ENCODE measurements at regions not wholly inside any gene's neighbourhood (a gene's known extent, or its start where the extent isn't known, plus 50 kb on each side); places are given as distances from the start of the nearest gene placed in this dataset.

GRCh38 chr21:26655460-26655859 is 82.4 kb upstream of the CYYR1 start:
- FAIRE-seq (no peak), DNase-seq (no peak)
- Histone ChIP-seq H3K27ac (ENCODE audit: low read depth in 2 of 2, low read length in 2 of 2) (no peak overlapping the region), H3K36me3 (ENCODE audit: control insufficient read depth in 2 of 3, insufficient read depth in 3 of 3, low read length in 3 of 3) (no peaks in the 10 kb centered on the region), H3K9me3 (ENCODE audit: control insufficient read depth in 2 of 3, insufficient read depth in 1 of 3, low read length in 3 of 3) (peaks cover 0 to 10% (median 0%) of the 10 kb centered on the region in 3 donors), H3K4me3 (ENCODE audit: low read length in 3 of 3) (no peak overlapping the region), H3K27me3 (ENCODE audit: control insufficient read depth, insufficient read depth, low read length) (no peaks in the 10 kb centered on the region), H3K4me1 (ENCODE audit: control insufficient read depth in 2 of 3, insufficient read depth in 2 of 3, low read depth in 1 of 3, low read length in 3 of 3) (no peaks in the 10 kb centered on the region), H3K9ac (ENCODE audit: low read length in 3 of 3) (no peak overlapping the region)
- no peak for TF ChIP-seq CTCF (IDR thresholded peaks at IDR 0.05; ENCODE audit: borderline replicate concordance, extremely low read depth, insufficient read depth)
- intact Hi-C loops (cut with DNase I) = no loop called here

GRCh38 chr21:26653430-26653829 is 80.3 kb upstream of the CYYR1 start:
- no peak for DNase-seq

DNA sequence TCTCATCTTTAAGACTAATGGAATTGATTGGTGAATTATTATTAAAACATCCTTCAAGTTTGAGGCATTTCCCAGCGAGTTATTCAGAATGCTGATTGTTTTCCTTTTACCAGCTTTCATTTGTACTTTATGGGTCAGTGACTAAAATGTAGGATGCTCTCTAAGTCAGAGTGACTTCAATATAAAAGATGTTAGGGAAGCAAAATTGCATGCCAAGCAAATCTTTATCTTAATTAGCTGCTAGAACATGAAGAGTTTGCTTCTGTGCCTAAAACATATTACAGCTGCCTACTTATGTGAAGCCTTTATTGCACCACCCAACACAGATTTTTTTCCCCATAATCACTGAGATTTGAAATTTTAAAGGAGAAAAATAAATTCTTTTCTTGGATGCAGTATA is 79.8 kb upstream of the CYYR1 start:
- no peak for FAIRE-seq
- Histone ChIP-seq H3K9ac (ENCODE audit: low read length in 3 of 3) (no peak overlapping the region), H3K27ac (ENCODE audit: low read depth in 2 of 2, low read length in 2 of 2) (no peak overlapping the region), H3K36me3 (ENCODE audit: control insufficient read depth in 2 of 3, insufficient read depth in 3 of 3, low read length in 3 of 3) (no peaks in the 10 kb centered on the region), H3K9me3 (ENCODE audit: control insufficient read depth in 2 of 3, insufficient read depth in 1 of 3, low read length in 3 of 3) (no peaks in the 10 kb centered on the region), H3K27me3 (ENCODE audit: control insufficient read depth, insufficient read depth, low read length) (no peaks in the 10 kb centered on the region), H3K4me3 (ENCODE audit: low read length in 3 of 3) (no peak overlapping the region), H3K4me1 (ENCODE audit: control insufficient read depth in 2 of 3, insufficient read depth in 2 of 3, low read depth in 1 of 3, low read length in 3 of 3) (no peaks in the 10 kb centered on the region)
- TF ChIP-seq CTCF (IDR thresholded peaks at IDR 0.05; ENCODE audit: borderline replicate concordance, extremely low read depth, insufficient read depth) = no peak
- intact Hi-C loops (cut with DNase I) = no loop called here
- DNase-seq = peak in 1 of 5 donors; percentile 2

More at GRCh38 chr21:26653430-26653829, 80.3 kb upstream of the CYYR1 start:
- Histone ChIP-seq H3K36me3 (ENCODE audit: control insufficient read depth in 2 of 3, insufficient read depth in 3 of 3, low read length in 3 of 3) (no peaks in the 10 kb centered on the region), H3K9me3 (ENCODE audit: control insufficient read depth in 2 of 3, insufficient read depth in 1 of 3, low read length in 3 of 3) (no peaks in the 10 kb centered on the region), H3K27me3 (ENCODE audit: control insufficient read depth, insufficient read depth, low read length) (no peaks in the 10 kb centered on the region), H3K4me1 (ENCODE audit: control insufficient read depth in 2 of 3, insufficient read depth in 2 of 3, low read depth in 1 of 3, low read length in 3 of 3) (no peaks in the 10 kb centered on the region), H3K9ac (ENCODE audit: low read length in 3 of 3) (no peak overlapping the region), H3K4me3 (ENCODE audit: low read length in 3 of 3) (no peak overlapping the region), H3K27ac (ENCODE audit: low read depth in 2 of 2, low read length in 2 of 2) (no peak overlapping the region)
- intact Hi-C loops (cut with DNase I) = no loop called here
- FAIRE-seq = no peak
- TF ChIP-seq CTCF (IDR thresholded peaks at IDR 0.05; ENCODE audit: borderline replicate concordance, extremely low read depth, insufficient read depth) = no peak

DNA sequence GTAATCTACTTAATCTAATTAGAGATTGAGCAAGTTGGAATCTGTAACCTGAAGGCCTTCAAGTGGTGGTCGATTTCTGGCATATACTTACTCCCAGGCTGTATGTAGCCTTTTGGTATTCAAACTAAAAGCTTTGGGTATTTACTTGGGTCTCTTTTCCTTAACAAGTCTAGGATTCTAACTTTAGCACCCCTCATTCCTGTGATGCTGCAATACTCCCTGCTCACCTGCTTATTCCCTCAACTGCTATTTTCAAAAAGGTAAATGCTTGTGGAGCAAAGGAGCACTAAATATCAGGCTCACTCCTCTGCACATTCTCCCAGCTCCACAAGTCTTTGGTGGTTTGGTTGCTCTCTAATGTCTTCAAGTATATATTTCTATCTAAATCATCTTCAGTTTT is 68.0 kb upstream of the CYYR1 start:
- no peaks in the 10 kb centered on the region for H3K9me3 ChIP-seq (ENCODE audit: control insufficient read depth in 2 of 3, insufficient read depth in 1 of 3, low read length in 3 of 3)
- intact Hi-C loops (cut with DNase I) = no loop called here
- H3K4me3 ChIP-seq (ENCODE audit: low read length in 3 of 3) = no peak overlapping the region

More for the DNA sequence above, 68.0 kb upstream of the CYYR1 start:
- Histone ChIP-seq H3K36me3 (ENCODE audit: control insufficient read depth in 2 of 3, insufficient read depth in 3 of 3, low read length in 3 of 3) (no peaks in the 10 kb centered on the region), H3K27me3 (ENCODE audit: control insufficient read depth, insufficient read depth, low read length) (no peaks in the 10 kb centered on the region), H3K4me1 (ENCODE audit: control insufficient read depth in 2 of 3, insufficient read depth in 2 of 3, low read depth in 1 of 3, low read length in 3 of 3) (no peaks in the 10 kb centered on the region), H3K27ac (ENCODE audit: low read depth in 2 of 2, low read length in 2 of 2) (no peak overlapping the region), H3K9ac (ENCODE audit: low read length in 3 of 3) (no peak overlapping the region)
- DNase-seq = no peak
- FAIRE-seq = no peak
- no peak for TF ChIP-seq CTCF (IDR thresholded peaks at IDR 0.05; ENCODE audit: borderline replicate concordance, extremely low read depth, insufficient read depth)

All from kidney (tissue), 13 donors.